Neural crest cell (in vitro differentiated cells): ENCODE measurements at regions not wholly inside any gene's neighbourhood (a gene's known extent, or its start where the extent isn't known, plus 50 kb on each side); places are given as distances from the start of the nearest gene placed in this dataset.
A peak's percentile ranks its signal among the peaks of the same experiment; 100 is the strongest.

ENCODE experiments used
- DNase-seq: peaks from one replicate; pipeline ENCODE4 v3.0.0; 2021; ENCODE audit warnings: low read depth, mixed read lengths, low spot score
- H3K27ac Mint-ChIP-seq: one replicate; pipeline ENCODE4 v1.8.0; 2021; ENCODE audit warnings: mild to moderate bottlenecking, mixed read lengths; ENCODE audit not compliant: unreplicated experiment
- H3K27me3 Mint-ChIP-seq: 2 replicates; pipeline ENCODE4 v1.8.0; 2021; ENCODE audit warnings: low read depth, mild to moderate bottlenecking, mixed read lengths
- H3K36me3 Mint-ChIP-seq: 2 replicates; pipeline ENCODE4 v1.8.0; 2021; ENCODE audit warnings: low read depth, mild to moderate bottlenecking, mixed read lengths
- H3K4me1 Mint-ChIP-seq: 2 replicates; pipeline ENCODE4 v1.8.0; 2021; ENCODE audit warnings: mixed read lengths
- H3K4me3 Mint-ChIP-seq: one replicate; pipeline ENCODE4 v1.8.0; 2021; ENCODE audit warnings: mild to moderate bottlenecking, mixed read lengths
- H3K9me3 Mint-ChIP-seq: 2 replicates; pipeline ENCODE4 v1.8.0; 2021; ENCODE audit warnings: mixed read lengths
- CTCF ChIP-seq: fragments of 200-600 bp; sonication (generic); conservative IDR thresholded peaks from 2 replicates; pipeline ENCODE4 v1.5.0; 2021; ENCODE audit warnings: antibody characterized with exemption, mild to moderate bottlenecking

GRCh38 chr2:13572466-13572865 is 855.7 kb downstream of the TRIB2 start:
- no peaks in the 10 kb centered on the region for H3K9me3 Mint-ChIP-seq
- H3K27ac Mint-ChIP-seq = no peak overlapping the region
- H3K4me3 Mint-ChIP-seq = no peak overlapping the region
- H3K36me3 Mint-ChIP-seq = no peaks in the 10 kb centered on the region
- H3K4me1 Mint-ChIP-seq = peaks cover 9% of the 10 kb centered on the region
- no peak for TF ChIP-seq CTCF
- peaks cover 5% of the 10 kb centered on the region for H3K27me3 Mint-ChIP-seq
- DNase-seq = no peak

GRCh38 chr2:13574831-13575230 is 858.1 kb downstream of the TRIB2 start:
- Mint-ChIP-seq H3K4me3 (no peak overlapping the region), H3K9me3 (no peaks in the 10 kb centered on the region), H3K4me1 (peaks cover 9% of the 10 kb centered on the region), H3K36me3 (no peaks in the 10 kb centered on the region), H3K27ac (no peak overlapping the region), H3K27me3 (peaks cover 8% of the 10 kb centered on the region)
- DNase-seq = no peak
- TF ChIP-seq CTCF = no peak

- no peak for TF ChIP-seq CTCF
- Mint-ChIP-seq H3K27ac (no peak overlapping the region), H3K27me3 (peaks cover 8% of the 10 kb centered on the region), H3K4me1 (peaks cover 9% of the 10 kb centered on the region), H3K4me3 (no peak overlapping the region), H3K36me3 (no peaks in the 10 kb centered on the region), H3K9me3 (no peaks in the 10 kb centered on the region)
- no peak for DNase-seq
These were observed 859.8 kb downstream of the TRIB2 start for GRCh38 chr2:13576406-13577036.

- Mint-ChIP-seq H3K9me3 (no peaks in the 10 kb centered on the region), H3K27me3 (peaks cover 8% of the 10 kb centered on the region), H3K27ac (no peak overlapping the region), H3K4me1 (peaks cover 2% of the 10 kb centered on the region), H3K4me3 (no peak overlapping the region), H3K36me3 (no peaks in the 10 kb centered on the region)
- TF ChIP-seq CTCF = no peak
- DNase-seq = no peak
These were observed 861.8 kb downstream of the TRIB2 start for GRCh38 chr2:13578547-13578946.

DNA sequence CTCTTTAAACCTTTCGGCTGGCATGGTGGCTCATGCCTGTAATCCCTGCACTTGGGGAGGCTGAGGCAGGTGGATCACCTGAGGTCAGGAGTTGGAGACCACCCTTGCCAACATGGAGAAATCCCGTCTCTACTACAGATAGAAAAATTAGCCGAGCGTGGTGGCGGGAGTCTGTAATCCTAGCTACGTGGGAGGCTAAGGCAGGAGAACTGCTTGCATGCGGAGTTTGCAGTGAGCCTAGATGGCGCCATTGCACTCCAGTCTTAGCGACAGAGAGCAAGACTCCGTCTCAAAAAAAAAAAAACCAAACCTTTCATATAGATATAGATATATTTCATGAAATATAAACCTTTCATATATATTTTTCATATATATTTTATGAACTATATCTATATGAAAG is 864.7 kb downstream of the TRIB2 start:
- peaks cover 8% of the 10 kb centered on the region for H3K27me3 Mint-ChIP-seq
- peak; percentile 25 for DNase-seq
- TF ChIP-seq CTCF = peak; percentile 39
- H3K36me3 Mint-ChIP-seq = no peaks in the 10 kb centered on the region
- H3K4me1 Mint-ChIP-seq = no peaks in the 10 kb centered on the region
- no peak overlapping the region for H3K4me3 Mint-ChIP-seq
- no peaks in the 10 kb centered on the region for H3K9me3 Mint-ChIP-seq
- H3K27ac Mint-ChIP-seq = no peak overlapping the region
